CD14-positive monocyte (primary cell): ENCODE measurements at regions not wholly inside any gene's neighbourhood (a gene's known extent, or its start where the extent isn't known, plus 50 kb on each side); places are given as distances from the start of the nearest gene placed in this dataset.

Experiments
- DNase-seq, 3 donors: peaks; one replicate each; pipeline ENCODE4 v3.0.0-alpha.2; 2011 to 2022
- H2AFZ ChIP-seq: 2 replicates; pipeline ENCODE4 v1.6.0; 2012; ENCODE audit warnings: mild to moderate bottlenecking, low read depth, low read length, inconsistent platforms; ENCODE audit not compliant: insufficient read depth, poor library complexity, severe bottlenecking
- H3K27ac ChIP-seq, 2 donors: 1 replicate in 1 of 2; 2 replicates in 1 of 2; pipeline ENCODE4 v1.5.1; 2012 to 2013; ENCODE audit warnings: low read length in 2 of 2, control low read depth in 1 of 2, inconsistent platforms in 1 of 2, low read depth in 1 of 2, mild to moderate bottlenecking in 1 of 2
- H3K27me3 ChIP-seq, 2 donors: one replicate each; pipeline versions ENCODE4 v1.6.0 to v1.6.1; 2011 to 2013; ENCODE audit warnings: low read length in 2 of 2; ENCODE audit not compliant: control insufficient read depth in 2 of 2, insufficient read depth in 2 of 2
- H3K36me3 ChIP-seq, 2 donors: replicated peaks in 1 of 2; 1 replicate in 1 of 2; 2 replicates in 1 of 2; pipeline versions ENCODE4 v1.5.1 to v1.6.1; 2012 to 2013; ENCODE audit warnings: low read length in 2 of 2, control low read depth in 1 of 2, inconsistent platforms in 1 of 2, mild to moderate bottlenecking in 1 of 2; ENCODE audit not compliant: insufficient read depth in 2 of 2, control insufficient read depth in 1 of 2
- H3K4me1 ChIP-seq, 2 donors: 1 replicate in 1 of 2; 2 replicates in 1 of 2; pipeline versions ENCODE4 v1.5.1 to v1.6.1; 2012 to 2013; ENCODE audit warnings: low read length in 2 of 2, control low read depth in 1 of 2, inconsistent platforms in 1 of 2, mild to moderate bottlenecking in 1 of 2, moderate library complexity in 1 of 2; ENCODE audit not compliant: insufficient read depth in 2 of 2, control insufficient read depth in 1 of 2
- H3K4me2 ChIP-seq: replicated peaks from 2 replicates; pipeline ENCODE3; 2012; ENCODE audit warnings: low read length, moderate library complexity, mild to moderate bottlenecking; ENCODE audit not compliant: poor library complexity, severe bottlenecking; ENCODE audit errors: extremely low read depth
- H3K4me3 ChIP-seq, 3 experiments: fragments of 200-600 bp in 1 of 3; sonication (generic) in 1 of 3; replicated peaks in 1 of 3; 1 replicate in 2 of 3; 2 replicates in 1 of 3; pipeline ENCODE4 v1.5.1; 2011 to 2013; ENCODE audit warnings: low read length in 3 of 3, mild to moderate bottlenecking in 3 of 3, control low read depth in 2 of 3, low read depth in 2 of 3, inconsistent platforms in 1 of 3, moderate library complexity in 1 of 3
- H3K79me2 ChIP-seq: 2 replicates; pipeline ENCODE4 v1.6.0; 2012; ENCODE audit warnings: mild to moderate bottlenecking, control low read depth, inconsistent platforms, low read length, moderate library complexity; ENCODE audit not compliant: insufficient read depth
- H3K9ac ChIP-seq: 2 replicates; pipeline ENCODE4 v1.6.0; 2017; ENCODE audit warnings: low read length, mild to moderate bottlenecking; ENCODE audit not compliant: insufficient read depth, poor library complexity, severe bottlenecking
- H3K9me3 ChIP-seq, 2 donors: replicated peaks in 1 of 2; 1 replicate in 1 of 2; 2 replicates in 1 of 2; pipeline versions ENCODE4 v1.5.1 to v1.6.1; 2012 to 2013; ENCODE audit warnings: low read length in 2 of 2, control low read depth in 1 of 2; ENCODE audit not compliant: control insufficient read depth in 1 of 2, insufficient read depth in 1 of 2
- H4K20me1 ChIP-seq: 2 replicates; pipeline ENCODE4 v1.6.0; 2012; ENCODE audit warnings: mild to moderate bottlenecking, low read length, control low read depth, moderate library complexity; ENCODE audit not compliant: insufficient read depth
- H3K27ac Mint-ChIP-seq, 7 donors: one replicate each; pipeline ENCODE4 v1.8.0; 2020; ENCODE audit warnings: mild to moderate bottlenecking in 7 of 7, mixed read lengths in 7 of 7, moderate library complexity in 6 of 7, inconsistent platforms in 2 of 7
- H3K27me3 Mint-ChIP-seq, 3 donors: one replicate each; pipeline ENCODE4 v1.8.0; 2021 to 2022; ENCODE audit warnings: low read depth in 3 of 3, mild to moderate bottlenecking in 3 of 3, mixed read lengths in 3 of 3, moderate library complexity in 3 of 3, inconsistent platforms in 1 of 3
- H3K36me3 Mint-ChIP-seq, 2 donors: one replicate each; pipeline ENCODE4 v1.8.0; 2020; ENCODE audit warnings: mixed read lengths in 2 of 2, inconsistent platforms in 1 of 2, mild to moderate bottlenecking in 1 of 2
- H3K4me1 Mint-ChIP-seq: one replicate; pipeline ENCODE4 v1.8.0; 2020; ENCODE audit warnings: mild to moderate bottlenecking, mixed read lengths
- H3K4me3 Mint-ChIP-seq, 2 donors: one replicate each; pipeline ENCODE4 v1.8.0; 2020; ENCODE audit warnings: mild to moderate bottlenecking in 2 of 2, mixed read lengths in 2 of 2, moderate library complexity in 1 of 2
- H3K9me3 Mint-ChIP-seq, 7 donors: one replicate each; pipeline ENCODE4 v1.8.0; 2020 to 2022; ENCODE audit warnings: mixed read lengths in 7 of 7, mild to moderate bottlenecking in 6 of 7, moderate library complexity in 6 of 7, inconsistent platforms in 2 of 7
- CTCF ChIP-seq: fragments of 200-600 bp; IDR thresholded peaks from one replicate; pipeline ENCODE4 v1.8.0; 2022; ENCODE audit warnings: antibody characterized with exemption, mild to moderate bottlenecking
- WGBS: methylation state at CpG from one replicate; pipeline ENCODE4 v1.1.5; 2013; ENCODE audit warnings: missing lambda C conversion rate; ENCODE audit not compliant: insufficient coverage; 5-methylcytosine and 5-hydroxymethylcytosine counted together
- intact Hi-C, 2 donors: fragments of 100-400 bp; cut with micrococcal nuclease; formaldehyde crosslinking; loops; one replicate each; pipeline versions ENCODE4 v1.15.0 to v1.15.1; 2023

- no peak overlapping the region for H3K4me2 ChIP-seq
- H3K9me3 Mint-ChIP-seq = peaks cover 3 to 6% (median 5%) of the 10 kb centered on the region in 7 donors
- H3K9me3 ChIP-seq = peaks cover 0 to 6% of the 10 kb centered on the region in 2 donors
- no peak overlapping the region for H3K4me3 Mint-ChIP-seq
- no peaks in the 10 kb centered on the region for H4K20me1 ChIP-seq
- no peak for TF ChIP-seq CTCF
- intact Hi-C loops = no loop called here
- no peak overlapping the region for H3K27ac ChIP-seq
- H3K27me3 ChIP-seq = no peaks in the 10 kb centered on the region
- no peak overlapping the region for H3K9ac ChIP-seq
- H3K27ac Mint-ChIP-seq = no peak overlapping the region
- no peak overlapping the region for H3K4me3 ChIP-seq
- no peak overlapping the region for H2AFZ ChIP-seq
- no peaks in the 10 kb centered on the region for H3K36me3 ChIP-seq
- DNase-seq = no peak
- no peaks in the 10 kb centered on the region for H3K79me2 ChIP-seq
- H3K36me3 Mint-ChIP-seq = peaks cover 0 to 2% of the 10 kb centered on the region in 2 donors
- peaks cover 8 to 14% (median 9%) of the 10 kb centered on the region in 3 donors for H3K27me3 Mint-ChIP-seq
- peaks cover 0 to 4% of the 10 kb centered on the region in 2 donors for H3K4me1 ChIP-seq
- H3K4me1 Mint-ChIP-seq = peaks cover 16% of the 10 kb centered on the region
- WGBS = 97% methylated on average over 4 of the region's 9 CpGs
Observed at GRCh38 chr22:27574651-27575050, 226.9 kb downstream of the MN1 start.

GRCh38 chr22:27575348-27575747, 226.2 kb downstream of the MN1 start:
- Mint-ChIP-seq H3K4me3 (no peak overlapping the region), H3K9me3 (peaks cover 3 to 6% (median 5%) of the 10 kb centered on the region in 7 donors), H3K36me3 (peaks cover 0 to 2% of the 10 kb centered on the region in 2 donors), H3K27me3 (peaks cover 8 to 14% (median 9%) of the 10 kb centered on the region in 3 donors), H3K4me1 (peaks cover 22% of the 10 kb centered on the region), H3K27ac (no peak overlapping the region)
- H3K36me3 ChIP-seq = no peaks in the 10 kb centered on the region
- intact Hi-C loops = no loop called here
- DNase-seq = no peak
- no peak overlapping the region for H3K27ac ChIP-seq
- H3K4me1 ChIP-seq = peaks cover 3 to 10% of the 10 kb centered on the region in 2 donors
- no peak overlapping the region for H2AFZ ChIP-seq
- WGBS = 93% methylated on average over 6 of the region's 8 CpGs
- H3K4me2 ChIP-seq = no peak overlapping the region
- no peaks in the 10 kb centered on the region for H3K27me3 ChIP-seq
- H3K9ac ChIP-seq = no peak overlapping the region
- H3K9me3 ChIP-seq = peaks cover 0 to 6% of the 10 kb centered on the region in 2 donors
- no peaks in the 10 kb centered on the region for H3K79me2 ChIP-seq
- H3K4me3 ChIP-seq = no peak overlapping the region
- H4K20me1 ChIP-seq = no peaks in the 10 kb centered on the region
- no peak for TF ChIP-seq CTCF
